ENCODE measurements at regions not wholly inside any gene's neighbourhood (a gene's known extent, or its start where the extent isn't known, plus 50 kb on each side); places are given as distances from the start of the nearest gene placed in this dataset.

GRCh38 chr12:19904819-19905218 is 463.5 kb upstream of the PDE3A start:
- H3K36me3 ChIP-seq (ENCODE audit: control insufficient read depth in 4 of 4, insufficient read depth in 3 of 4, low read depth in 1 of 4, low read length in 3 of 4): no peaks in the 10 kb centered on the region
- no peak for DNase-seq (ENCODE audit: low spot score)
- H3K4me1 ChIP-seq (ENCODE audit: control insufficient read depth in 4 of 4, insufficient read depth in 4 of 4, low read length in 3 of 4): no peaks in the 10 kb centered on the region
- WGBS: 51% methylated on average over 1 of the region's 1 CpG
- no peak for TF ChIP-seq RAD21 (IDR thresholded peaks at IDR 0.05)
- TF ChIP-seq ATF3 (IDR thresholded peaks at IDR 0.05): no peak
- TF ChIP-seq CTCF (IDR thresholded peaks at IDR 0.05; ENCODE audit: low read depth, low read length, missing input control): no peak
- TF ChIP-seq EGR1 (IDR thresholded peaks at IDR 0.05; ENCODE audit: low read depth in 2 of 2): no peak
- TF ChIP-seq RXRA (IDR thresholded peaks at IDR 0.05): no peak
- TF ChIP-seq SP1 (IDR thresholded peaks at IDR 0.05): no peak
- no peak for TF ChIP-seq HNF4A (conservative IDR thresholded peaks at IDR 0.05)
- no peak for TF ChIP-seq ZBTB33 (IDR thresholded peaks at IDR 0.05)
- TF ChIP-seq FOXA2 (IDR thresholded peaks at IDR 0.05): no peak
- TF ChIP-seq HNF4G (IDR thresholded peaks at IDR 0.05): no peak
- no peak for TF ChIP-seq NR2F2 (IDR thresholded peaks at IDR 0.05)
- no peak for TF ChIP-seq JUND (IDR thresholded peaks at IDR 0.05)
- H3K9me3 ChIP-seq (ENCODE audit: control insufficient read depth in 4 of 4, low read length in 3 of 4): peaks cover 0 to 1% (median 0%) of the 10 kb centered on the region in 4 donors
- no peak overlapping the region for H3K27ac ChIP-seq (ENCODE audit: low read depth in 1 of 2, low read length in 2 of 2)
- no peak overlapping the region for H3K9ac ChIP-seq (ENCODE audit: low read depth in 1 of 2, low read length in 2 of 2)
- H3K27me3 ChIP-seq (ENCODE audit: control insufficient read depth in 4 of 4, insufficient read depth in 4 of 4, low read length in 3 of 4): no peaks in the 10 kb centered on the region
- H3K4me3 ChIP-seq (ENCODE audit: low read depth in 1 of 3, low read length in 3 of 3): no peak overlapping the region

- Histone ChIP-seq H3K9me3 (ENCODE audit: control insufficient read depth in 4 of 4, low read length in 3 of 4) (no peaks in the 10 kb centered on the region), H3K9ac (ENCODE audit: low read depth in 1 of 2, low read length in 2 of 2) (no peak overlapping the region), H3K4me3 (ENCODE audit: low read depth in 1 of 3, low read length in 3 of 3) (no peak overlapping the region), H3K27ac (ENCODE audit: low read depth in 1 of 2, low read length in 2 of 2) (no peak overlapping the region), H3K27me3 (ENCODE audit: control insufficient read depth in 4 of 4, insufficient read depth in 4 of 4, low read length in 3 of 4) (no peaks in the 10 kb centered on the region), H3K4me1 (ENCODE audit: control insufficient read depth in 4 of 4, insufficient read depth in 4 of 4, low read length in 3 of 4) (peaks cover 0 to 5% (median 4%) of the 10 kb centered on the region in 4 donors), H3K36me3 (ENCODE audit: control insufficient read depth in 4 of 4, insufficient read depth in 3 of 4, low read depth in 1 of 4, low read length in 3 of 4) (no peaks in the 10 kb centered on the region)
- TF ChIP-seq RXRA (IDR thresholded peaks at IDR 0.05) (no peak), FOXA1 (IDR thresholded peaks at IDR 0.05) (no peak), CTCF (IDR thresholded peaks at IDR 0.05; ENCODE audit: low read depth, low read length, missing input control) (no peak), SP1 (IDR thresholded peaks at IDR 0.05) (no peak), HNF4G (IDR thresholded peaks at IDR 0.05) (no peak), RAD21 (IDR thresholded peaks at IDR 0.05) (no peak), EGR1 (IDR thresholded peaks at IDR 0.05; ENCODE audit: low read depth in 2 of 2) (no peak), REST (IDR thresholded peaks at IDR 0.05) (no peak), YY1 (IDR thresholded peaks at IDR 0.05) (no peak), NR2F2 (IDR thresholded peaks at IDR 0.05) (no peak), FOXA2 (IDR thresholded peaks at IDR 0.05) (no peak), TAF1 (conservative IDR thresholded peaks at IDR 0.05) (no peak), GABPA (IDR thresholded peaks at IDR 0.05 in 1 of 2, conservative IDR thresholded peaks at IDR 0.05 in 1 of 2) (no peak), HNF4A (conservative IDR thresholded peaks at IDR 0.05) (no peak), ATF3 (IDR thresholded peaks at IDR 0.05) (no peak)
- 56% methylated on average over 3 of the region's 3 CpGs for WGBS
- no peak for DNase-seq (ENCODE audit: low spot score)
Measured at GRCh38 chr12:19908830-19909229, 459.5 kb upstream of the PDE3A start.
